ENCODE measurements at regions not wholly inside any gene's neighbourhood (a gene's known extent, or its start where the extent isn't known, plus 50 kb on each side); places are given as distances from the start of the nearest gene placed in this dataset.

GRCh38 chr12:115043079-115043478, 359.1 kb upstream of the TBX3 start:
- no peak for TF ChIP-seq CTCF (conservative IDR thresholded peaks at IDR 0.05)
- H3K27ac ChIP-seq, result no peak overlapping the region

- no peak for TF ChIP-seq CTCF (conservative IDR thresholded peaks at IDR 0.05)
These were observed 358.4 kb upstream of the TBX3 start for GRCh38 chr12:115042341-115042740.

GRCh38 chr12:115037830-115038229, 353.9 kb upstream of the TBX3 start:
- TF ChIP-seq CTCF (conservative IDR thresholded peaks at IDR 0.05), result no peak
- no peak overlapping the region for H3K27ac ChIP-seq

More at GRCh38 chr12:115042341-115042740, 358.4 kb upstream of the TBX3 start:
- H3K27ac ChIP-seq, result no peak overlapping the region

- H3K27ac ChIP-seq, result no peak overlapping the region
- TF ChIP-seq CTCF (conservative IDR thresholded peaks at IDR 0.05), result no peak
These were observed 351.6 kb upstream of the TBX3 start for GRCh38 chr12:115035535-115036107.

GRCh38 chr12:115032521-115032920, 348.5 kb upstream of the TBX3 start:
- no peak overlapping the region for H3K27ac ChIP-seq
- TF ChIP-seq CTCF (conservative IDR thresholded peaks at IDR 0.05), result no peak

GRCh38 chr12:115030017-115030416, 346.0 kb upstream of the TBX3 start:
- no peak for TF ChIP-seq CTCF (conservative IDR thresholded peaks at IDR 0.05)
- H3K27ac ChIP-seq, result no peak overlapping the region

- H3K27ac ChIP-seq, result no peak overlapping the region
- no peak for TF ChIP-seq CTCF (conservative IDR thresholded peaks at IDR 0.05)
These were observed 340.6 kb upstream of the TBX3 start for GRCh38 chr12:115024531-115024930.
